GM18517 (cell line): ENCODE measurements at regions not wholly inside any gene's neighbourhood (a gene's known extent, or its start where the extent isn't known, plus 50 kb on each side); places are given as distances from the start of the nearest gene placed in this dataset.
"Not testable (repeated sequence)": the region's sequence is repeated elsewhere in the genome, so short reads cannot be mapped to it uniquely, and the experiment has no call there.

Source experiments
- ATAC-seq: cut with Tn5 transposase; IDR thresholded peaks from one replicate; pipeline ENCODE4 v1.9.1; 2021; ENCODE audit warnings: mild to moderate bottlenecking, moderate library complexity; ENCODE audit not compliant: unreplicated experiment

GRCh38 chr7:65613644-65614289 lies 240.1 kb downstream of the ZNF92 start:
- not testable (repeated sequence) for ATAC-seq

GRCh38 chr7:65616111-65616510 lies 242.5 kb downstream of the ZNF92 start:
- not testable (repeated sequence) for ATAC-seq

DNA sequence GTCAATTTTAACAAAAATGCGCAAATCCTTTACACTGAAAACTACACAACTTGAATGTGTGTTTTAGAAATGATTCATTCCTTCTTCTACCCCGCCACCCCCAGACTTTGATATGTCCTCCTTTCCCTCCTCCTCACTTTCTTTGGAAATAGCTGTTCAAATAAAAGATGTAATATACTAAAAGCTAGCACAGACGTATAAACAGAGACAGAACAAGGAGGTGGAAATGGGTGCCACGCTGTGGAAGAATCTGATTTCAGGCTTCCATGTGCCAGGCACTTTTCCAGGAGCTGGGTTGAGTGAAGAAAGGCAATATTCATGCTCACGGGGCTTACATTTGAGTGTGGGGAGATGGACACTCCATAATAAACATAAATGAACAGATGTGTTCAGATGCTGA lies 246.6 kb downstream of the ZNF92 start:
- ATAC-seq: not testable (repeated sequence)

DNA sequence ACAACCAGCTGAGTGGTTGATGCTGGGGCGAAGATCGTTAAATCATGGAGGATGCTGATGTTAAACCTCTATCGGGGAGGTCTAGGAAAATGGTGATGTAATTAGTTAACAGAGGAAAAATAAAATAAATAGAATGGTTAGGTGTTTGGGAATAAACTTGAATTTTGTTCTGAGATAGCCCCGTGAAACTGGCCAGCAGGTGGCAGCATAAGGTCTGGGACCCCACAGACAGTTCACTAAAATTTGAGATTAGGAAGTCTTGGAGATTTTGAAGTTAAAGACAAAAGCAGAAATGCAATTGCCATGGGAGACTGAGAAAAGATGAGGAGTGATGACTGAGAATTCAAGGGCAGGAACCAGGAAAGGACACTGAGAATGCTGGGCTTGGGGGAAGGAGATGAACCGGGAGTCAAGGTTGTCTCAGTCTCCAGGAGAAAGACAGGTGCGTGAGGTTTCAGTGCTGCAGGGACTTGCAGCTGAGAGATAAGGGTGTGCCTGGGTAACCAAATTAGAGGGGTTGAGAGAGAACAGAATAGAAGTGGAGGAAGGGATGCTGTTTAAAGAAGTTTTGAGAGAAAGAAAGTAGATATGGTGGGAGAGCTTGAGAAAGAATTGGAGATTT lies 248.0 kb downstream of the ZNF92 start:
- peak; percentile 59 for ATAC-seq

GRCh38 chr7:65631236-65631635 lies 241.6 kb upstream of the VKORC1L1 start:
- not testable (repeated sequence) for ATAC-seq

DNA sequence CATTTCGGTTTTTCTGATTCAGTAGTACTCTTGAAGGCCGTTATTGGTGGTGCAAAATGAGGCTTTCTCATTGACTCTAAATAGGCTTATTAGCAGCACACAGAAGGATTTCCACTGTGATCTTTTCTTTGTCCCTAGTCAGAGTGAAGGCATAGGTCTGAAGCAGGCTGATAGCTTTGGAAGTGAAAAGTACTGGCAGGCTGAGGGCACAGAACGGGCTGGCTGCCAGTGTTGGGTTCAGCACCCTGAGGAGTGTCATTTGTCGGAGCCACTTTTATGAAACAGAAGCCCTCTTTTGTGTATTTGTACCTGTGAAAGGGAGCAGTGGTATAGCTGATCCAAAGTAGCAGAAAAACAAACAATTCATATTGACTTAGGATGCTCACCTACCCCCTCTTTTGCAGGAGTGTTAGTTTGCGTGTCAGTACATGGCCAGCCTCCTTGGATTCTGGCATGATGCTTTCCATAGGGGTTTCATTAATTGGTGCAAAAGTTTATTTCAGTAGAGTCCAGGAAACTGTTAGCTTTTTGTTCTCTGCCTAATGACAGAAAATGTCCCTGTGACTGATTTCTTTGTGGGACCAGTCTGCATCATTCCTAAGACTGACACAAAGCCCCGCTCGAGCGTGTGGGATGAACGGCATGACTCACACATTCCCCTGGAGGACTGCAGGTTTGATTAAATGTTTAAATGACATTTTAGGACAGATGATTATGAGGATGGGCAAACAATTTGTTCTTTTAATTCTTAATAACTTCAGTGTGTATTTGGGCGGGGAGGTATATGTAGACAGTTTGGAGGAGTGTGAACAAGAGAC lies 239.1 kb upstream of the VKORC1L1 start:
- ATAC-seq: not testable (repeated sequence)

DNA sequence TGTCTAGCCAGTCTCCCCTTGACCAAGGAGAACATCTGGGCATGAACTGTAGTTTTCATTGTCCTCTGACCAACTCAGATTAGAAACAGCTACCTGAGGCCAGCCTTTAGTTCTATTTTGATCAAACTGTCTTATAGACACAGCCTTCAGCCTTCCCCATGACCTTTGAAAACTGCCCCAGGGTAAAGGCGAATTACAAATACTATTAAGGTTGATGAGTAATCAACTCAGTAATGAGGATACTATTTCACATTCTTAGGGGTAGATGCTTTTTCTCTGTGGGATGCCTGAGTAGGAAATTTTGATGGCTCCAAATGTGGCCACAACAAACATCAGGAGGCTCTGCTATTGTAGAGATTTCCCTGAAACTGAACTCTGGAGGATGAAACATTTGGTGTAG lies 234.0 kb upstream of the VKORC1L1 start:
- ATAC-seq: not testable (repeated sequence)

- not testable (repeated sequence) for ATAC-seq
These were observed 233.2 kb upstream of the VKORC1L1 start for GRCh38 chr7:65639717-65640116.

GRCh38 chr7:65643498-65643897 lies 229.4 kb upstream of the VKORC1L1 start:
- not testable (repeated sequence) for ATAC-seq

- not testable (repeated sequence) for ATAC-seq
These were observed 225.5 kb upstream of the VKORC1L1 start for GRCh38 chr7:65647153-65647964.

DNA sequence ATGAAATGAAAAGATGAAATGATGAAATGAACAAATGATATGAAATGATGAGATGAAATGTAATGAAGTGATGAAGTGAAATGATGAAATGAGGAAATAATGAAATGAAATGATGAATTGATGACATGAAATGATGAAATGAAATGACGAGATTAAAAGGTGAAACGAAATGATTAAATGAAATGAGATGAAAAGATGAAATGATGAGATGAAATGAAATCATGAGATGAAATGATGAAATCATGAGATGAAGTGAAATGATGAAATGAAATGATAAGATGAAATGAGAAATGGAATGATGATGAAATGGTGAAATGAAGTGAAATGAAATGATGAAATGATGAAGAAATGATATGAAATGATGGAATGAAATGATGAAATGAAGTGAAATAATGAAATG lies 221.7 kb upstream of the VKORC1L1 start:
- not testable (repeated sequence) for ATAC-seq

- not testable (repeated sequence) for ATAC-seq
These were observed 220.9 kb upstream of the VKORC1L1 start for GRCh38 chr7:65651826-65652592.

GRCh38 chr7:65652669-65653068 lies 220.2 kb upstream of the VKORC1L1 start:
- not testable (repeated sequence) for ATAC-seq

- not testable (repeated sequence) for ATAC-seq
These were observed 216.2 kb upstream of the VKORC1L1 start for GRCh38 chr7:65656494-65657188.

DNA sequence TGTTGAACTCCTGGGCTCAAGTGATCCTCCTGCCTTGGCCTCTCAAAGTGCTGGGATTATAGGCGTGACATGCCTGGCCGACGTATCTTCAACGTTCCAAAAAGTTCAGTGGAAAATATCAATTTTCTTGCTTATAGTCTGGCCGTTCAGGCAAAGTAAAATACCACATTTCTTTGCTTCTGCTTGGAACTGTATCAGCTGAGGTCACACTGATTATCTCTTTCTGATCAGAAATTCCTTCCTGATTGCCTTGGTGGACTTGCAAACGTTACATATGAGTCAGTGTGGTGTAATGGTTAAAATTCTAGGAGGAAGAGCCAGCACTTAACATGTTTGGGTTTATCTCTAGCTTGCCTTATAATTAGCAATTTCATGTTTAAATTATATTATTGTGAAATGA lies 189.5 kb upstream of the VKORC1L1 start:
- not testable (repeated sequence) for ATAC-seq

GRCh38 chr7:65699026-65699714 lies 173.7 kb upstream of the VKORC1L1 start:
- not testable (repeated sequence) for ATAC-seq

GRCh38 chr7:65699715-65700356 lies 173.0 kb upstream of the VKORC1L1 start:
- ATAC-seq: not testable (repeated sequence)

GRCh38 chr7:65719123-65719798 lies 153.6 kb upstream of the VKORC1L1 start:
- not testable (repeated sequence) for ATAC-seq
